ENCODE measurements at regions not wholly inside any gene's neighbourhood (a gene's known extent, or its start where the extent isn't known, plus 50 kb on each side); places are given as distances from the start of the nearest gene placed in this dataset.
"Not testable (repeated sequence)": the region's sequence is repeated elsewhere in the genome, so short reads cannot be mapped to it uniquely, and the experiment has no call there.

DNA sequence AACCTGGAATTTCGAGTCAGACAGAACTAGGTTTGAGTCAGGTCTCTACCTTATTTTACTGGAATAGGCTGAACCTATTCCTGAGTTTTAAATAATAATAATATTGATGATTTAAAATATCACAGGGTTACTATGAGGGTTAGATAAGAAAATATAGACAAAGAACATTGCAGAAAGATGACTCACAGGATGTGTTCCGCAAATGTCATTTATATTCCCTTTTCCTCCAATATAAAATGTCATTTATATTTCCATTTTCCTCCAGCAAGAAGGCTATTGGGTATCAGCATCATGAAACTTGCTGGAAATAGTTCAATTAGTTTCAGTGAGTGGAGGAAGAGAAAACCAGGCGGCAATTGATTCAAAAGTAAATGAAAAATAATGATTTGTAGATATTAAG lies 163.9 kb upstream of the RASSF8 start:
- no peak for DNase-seq (ENCODE audit: low spot score)

DNA sequence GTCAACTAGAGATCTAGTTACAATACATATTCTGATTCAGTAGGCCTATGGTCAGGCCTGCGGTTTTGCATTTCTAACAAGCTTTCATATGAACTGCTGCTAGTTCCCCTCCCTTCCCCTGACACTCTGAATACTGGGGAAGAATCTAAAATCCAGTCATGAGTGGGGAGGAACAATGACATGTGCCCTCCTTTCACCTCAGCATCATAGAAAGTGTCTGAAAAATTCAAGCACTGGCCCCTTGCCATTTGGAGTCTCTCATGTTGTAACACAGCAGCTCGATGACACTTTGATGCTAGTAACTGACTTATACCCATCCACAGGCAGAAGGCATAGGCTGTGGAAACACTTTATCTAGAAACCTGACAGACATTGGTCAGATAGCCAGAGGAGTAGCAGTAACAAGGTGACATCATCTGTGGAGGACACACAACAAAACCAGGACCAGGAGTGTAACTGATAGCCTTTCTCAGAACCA lies 161.9 kb upstream of the RASSF8 start:
- no peak for DNase-seq (ENCODE audit: low spot score)

DNA sequence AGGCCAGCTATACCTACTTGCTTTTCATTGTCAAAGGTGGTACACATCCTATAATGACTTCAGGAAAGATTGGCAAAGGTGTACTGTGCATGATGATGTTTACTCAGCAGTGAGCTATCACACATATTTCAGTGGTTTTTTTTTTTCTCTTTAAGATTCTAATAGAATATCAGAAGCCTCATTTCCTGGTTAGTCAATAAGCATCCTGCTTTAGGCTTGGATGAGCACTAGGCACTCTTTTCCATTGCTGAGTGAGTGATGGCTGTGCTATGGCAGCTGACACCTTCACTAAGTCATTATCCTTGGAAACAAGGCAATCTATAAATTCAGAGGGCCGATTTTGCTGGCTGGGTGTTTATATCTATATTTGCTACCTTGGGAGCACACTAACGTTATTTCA lies 161.1 kb upstream of the RASSF8 start:
- no peak for DNase-seq (ENCODE audit: low spot score)

DNA sequence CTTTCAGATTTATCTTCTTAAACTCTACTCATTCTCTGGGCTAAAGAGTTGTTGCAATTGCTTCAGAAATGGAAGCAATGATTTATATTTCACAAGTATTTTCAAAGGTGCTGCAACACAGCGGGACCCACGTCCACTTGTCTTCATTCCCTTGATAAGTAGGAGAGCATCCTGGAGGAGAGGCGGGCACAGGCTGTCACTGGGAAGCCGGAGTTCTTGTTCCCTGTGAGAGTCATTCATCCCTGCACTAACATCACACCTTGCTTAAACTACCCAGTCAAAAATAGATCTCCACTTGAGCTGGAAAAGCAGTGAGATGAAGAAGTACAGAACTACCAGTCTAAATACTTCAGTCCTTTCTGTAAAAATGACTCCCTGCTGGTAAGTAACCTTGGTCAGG lies 160.5 kb upstream of the RASSF8 start:
- DNase-seq (ENCODE audit: low spot score): no peak

GRCh38 chr12:25800101-25800500 lies 158.4 kb upstream of the RASSF8 start:
- no peak for DNase-seq (ENCODE audit: low spot score)

GRCh38 chr12:25801734-25802133 lies 156.7 kb upstream of the RASSF8 start:
- DNase-seq (ENCODE audit: low spot score): no peak

DNA sequence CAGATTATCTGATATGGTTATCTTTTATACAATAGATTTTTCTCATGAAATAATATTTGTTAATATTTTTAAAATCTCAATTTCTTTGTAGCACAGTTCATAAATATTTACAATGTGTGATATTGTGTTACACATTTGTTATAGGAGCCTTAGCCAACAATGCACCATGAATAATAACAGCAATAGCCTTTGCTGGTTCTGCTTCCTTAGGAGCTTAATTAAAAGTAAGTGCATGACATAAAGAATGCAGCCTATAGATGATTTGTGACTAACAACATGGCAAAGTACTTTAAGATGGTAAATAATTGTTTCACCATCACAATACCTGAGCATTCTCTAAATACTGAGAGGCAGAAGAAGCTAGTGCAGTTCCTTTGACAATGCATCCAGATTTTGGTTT lies 156.3 kb upstream of the RASSF8 start:
- no peak for DNase-seq (ENCODE audit: low spot score)

- DNase-seq (ENCODE audit: low spot score): not testable (repeated sequence)
Measured at GRCh38 chr12:25803029-25803664, 155.3 kb upstream of the RASSF8 start.

DNA sequence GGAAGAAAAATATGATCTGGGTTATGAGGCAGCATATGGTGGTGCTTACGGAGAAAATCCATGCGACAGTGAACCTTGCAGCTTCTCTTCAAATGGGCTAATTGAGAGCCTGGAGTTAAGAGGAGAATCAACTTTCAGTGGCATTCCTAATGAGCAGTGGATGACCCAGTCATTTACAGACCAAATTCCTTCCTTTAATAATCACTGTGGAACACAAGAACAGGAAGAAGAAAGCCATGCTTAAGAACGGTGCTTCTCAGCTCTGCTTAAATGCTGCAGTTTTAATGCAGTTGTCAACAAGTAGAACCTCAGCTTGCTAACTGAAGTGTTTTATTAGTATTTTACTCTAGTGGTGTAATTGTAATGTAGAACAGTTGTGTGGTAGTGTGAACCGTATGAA lies 154.2 kb upstream of the RASSF8 start:
- not testable (repeated sequence) for DNase-seq (ENCODE audit: low spot score)

DNA sequence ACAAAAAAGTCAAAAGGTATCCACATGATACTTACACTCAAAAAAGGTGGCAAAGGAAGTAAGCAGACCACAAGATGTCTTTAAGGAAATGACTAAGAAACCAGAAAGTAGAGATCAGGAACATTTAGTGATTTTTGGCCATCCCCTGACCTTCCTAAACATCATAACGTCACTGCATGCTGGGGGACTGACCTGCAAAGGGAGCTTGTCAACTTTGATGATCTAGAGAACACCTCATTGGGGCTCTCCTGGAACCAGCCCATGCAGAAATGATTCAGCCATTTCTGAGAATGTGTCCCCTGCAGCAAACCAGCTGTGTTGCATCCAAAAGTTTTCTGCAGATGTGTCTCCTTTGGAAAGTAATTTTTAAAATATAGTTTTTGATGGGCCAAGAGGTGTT lies 152.2 kb upstream of the RASSF8 start:
- DNase-seq (ENCODE audit: low spot score): no peak

GRCh38 chr12:25808604-25809003 lies 149.9 kb upstream of the RASSF8 start:
- DNase-seq (ENCODE audit: low spot score): no peak

DNA sequence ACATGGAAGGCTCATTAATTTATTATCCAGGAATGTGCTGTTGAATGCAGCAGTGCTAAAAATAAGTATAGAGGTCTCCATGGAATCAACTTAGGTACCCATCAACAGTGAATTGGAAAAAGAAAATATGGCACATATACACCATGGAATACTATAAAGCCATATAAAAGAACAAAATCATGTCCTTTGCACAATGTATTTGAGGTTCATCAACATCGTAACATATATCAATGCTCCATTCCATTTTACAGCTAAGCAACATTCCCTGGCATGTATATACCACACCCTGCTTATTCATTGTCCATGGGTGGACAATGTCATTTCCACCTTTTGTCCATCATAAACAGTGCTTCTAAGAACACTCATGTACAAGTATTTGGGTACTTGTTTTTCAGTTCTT lies 147.8 kb upstream of the RASSF8 start:
- no peak for DNase-seq (ENCODE audit: low spot score)

GRCh38 chr12:25811656-25812126 lies 146.8 kb upstream of the RASSF8 start:
- DNase-seq (ENCODE audit: low spot score): no peak

DNA sequence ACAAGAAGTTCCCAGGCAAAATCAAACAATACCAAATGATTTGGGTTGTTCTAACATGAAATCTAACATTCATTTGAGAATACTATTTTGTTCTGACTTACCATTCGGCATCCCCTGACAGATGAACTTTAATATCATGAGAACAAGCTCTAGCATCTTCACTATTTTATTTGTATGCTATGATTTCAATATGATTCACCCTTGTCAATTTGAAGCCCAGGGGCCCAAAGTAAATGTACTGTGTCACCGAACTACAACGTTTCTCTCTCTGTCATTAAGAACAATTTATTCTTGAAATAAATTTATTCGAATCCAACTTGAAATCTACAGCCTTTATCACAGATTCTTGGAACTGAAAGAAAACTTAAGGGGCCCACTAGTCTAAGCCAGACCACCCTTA lies 146.2 kb upstream of the RASSF8 start:
- DNase-seq (ENCODE audit: low spot score): no peak

GRCh38 chr12:25813843-25814242 lies 144.6 kb upstream of the RASSF8 start:
- no peak for DNase-seq (ENCODE audit: low spot score)

DNA sequence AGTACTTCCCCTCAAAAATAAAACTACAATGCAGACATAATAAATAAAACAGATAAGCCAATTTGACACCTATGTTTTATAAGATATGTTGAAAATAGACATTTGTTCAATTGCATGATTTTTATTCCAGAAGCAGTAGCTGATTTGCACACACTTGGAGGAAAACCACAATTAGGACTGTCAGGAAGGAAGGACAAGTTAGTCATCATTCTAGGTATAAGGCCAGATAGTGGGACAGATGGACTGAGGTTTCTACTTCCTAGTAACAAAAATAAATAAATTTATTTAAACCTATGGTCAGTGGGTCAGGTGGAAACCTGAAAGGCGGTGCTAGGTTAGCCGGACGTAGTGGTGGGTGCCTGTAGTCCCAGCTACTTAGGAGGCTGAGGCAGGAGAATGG lies 141.8 kb upstream of the RASSF8 start:
- no peak for DNase-seq (ENCODE audit: low spot score)

DNA sequence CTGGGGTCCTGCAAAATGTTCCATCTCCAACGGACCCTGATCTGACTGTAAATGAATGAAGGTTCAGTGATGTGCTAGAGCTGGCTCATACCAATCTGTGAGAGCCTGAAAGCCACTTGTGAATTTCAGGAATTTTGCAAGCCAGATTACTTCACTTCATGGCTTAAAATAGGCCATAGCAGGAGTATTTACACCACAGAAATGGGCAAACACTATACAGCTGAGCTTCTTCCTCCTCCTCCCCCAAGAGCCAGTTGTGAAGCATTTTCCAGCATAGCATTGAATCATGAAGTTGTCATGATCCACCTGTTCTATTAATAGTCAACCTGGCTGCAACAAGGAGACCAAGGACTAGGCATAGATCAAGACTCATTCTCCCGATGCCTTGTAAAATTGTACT lies 141.3 kb upstream of the RASSF8 start:
- no peak for DNase-seq (ENCODE audit: low spot score)

DNA sequence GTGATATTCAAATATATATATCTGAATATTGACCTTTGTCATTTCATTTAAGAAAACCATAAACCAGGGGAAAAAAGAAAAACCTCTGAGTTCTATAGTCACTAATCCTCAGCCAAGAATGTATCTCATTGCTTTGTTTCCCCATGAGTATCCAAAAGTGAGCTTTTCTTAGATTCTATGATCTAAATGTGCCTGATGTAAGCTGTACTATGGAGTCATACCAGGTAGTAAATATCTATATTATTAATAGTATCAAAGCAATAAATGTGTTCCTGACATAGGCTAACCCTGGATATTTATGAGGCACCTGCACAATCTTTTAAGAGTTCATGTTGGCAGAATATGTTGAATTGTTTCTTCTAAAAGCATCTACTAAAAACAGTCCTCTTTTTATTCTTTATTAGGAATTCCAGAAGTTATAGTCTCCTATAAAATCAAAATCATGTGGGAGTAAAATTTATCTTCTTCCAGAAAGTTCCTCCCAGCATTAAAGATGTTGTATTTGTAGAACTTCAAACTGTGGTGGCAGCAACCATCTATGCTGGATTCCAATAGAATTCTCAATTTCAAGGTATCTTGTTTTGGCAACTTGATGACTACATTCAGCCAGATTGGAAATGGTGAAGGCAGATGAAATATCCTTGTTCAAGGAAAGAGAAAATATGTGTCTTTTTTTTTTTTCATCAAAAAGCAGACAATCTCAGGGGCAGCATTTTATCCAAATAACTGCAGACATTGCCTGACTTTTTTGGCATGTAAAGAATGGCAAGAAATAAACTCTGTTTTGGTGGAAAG lies 139.7 kb upstream of the RASSF8 start:
- no peak for DNase-seq (ENCODE audit: low spot score)

DNA sequence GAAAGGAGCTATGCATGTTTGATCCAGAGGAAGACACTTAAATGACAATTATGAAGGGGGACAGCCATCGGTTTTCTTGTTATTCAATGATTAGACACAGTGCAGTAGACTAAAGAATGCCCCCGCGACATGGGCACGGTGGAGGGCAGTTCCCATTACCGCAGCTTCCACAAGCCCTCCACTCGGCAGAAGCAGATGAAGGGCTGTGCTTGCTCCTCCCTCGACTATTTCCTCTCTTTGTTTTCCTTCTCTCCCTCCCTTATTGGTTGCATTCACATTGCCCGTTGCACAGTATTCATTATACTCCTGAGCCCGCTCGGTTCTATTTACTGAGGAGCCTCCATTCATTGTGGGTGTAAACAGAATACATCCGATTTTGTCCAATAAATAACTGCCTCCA lies 138.8 kb upstream of the RASSF8 start:
- DNase-seq (ENCODE audit: low spot score): no peak

DNA sequence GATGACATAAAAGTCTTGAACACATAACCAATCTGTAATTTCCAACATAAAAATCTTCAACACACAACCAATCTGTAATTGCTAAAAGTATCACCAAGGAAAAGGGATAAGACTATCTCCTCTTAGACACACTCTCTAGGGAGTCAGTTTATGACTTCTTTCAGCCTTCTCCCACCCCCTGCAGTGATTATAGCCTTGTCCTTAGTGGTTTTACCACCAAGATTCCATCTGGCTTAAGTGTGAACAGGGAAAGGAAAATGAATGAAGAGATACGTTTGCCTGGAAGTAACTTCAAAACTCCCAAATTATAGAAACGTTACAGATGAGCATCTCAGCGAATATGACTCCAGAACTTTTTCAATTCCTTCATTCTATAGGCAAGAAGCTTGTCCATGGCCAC lies 136.2 kb upstream of the RASSF8 start:
- no peak for DNase-seq (ENCODE audit: low spot score)

DNA sequence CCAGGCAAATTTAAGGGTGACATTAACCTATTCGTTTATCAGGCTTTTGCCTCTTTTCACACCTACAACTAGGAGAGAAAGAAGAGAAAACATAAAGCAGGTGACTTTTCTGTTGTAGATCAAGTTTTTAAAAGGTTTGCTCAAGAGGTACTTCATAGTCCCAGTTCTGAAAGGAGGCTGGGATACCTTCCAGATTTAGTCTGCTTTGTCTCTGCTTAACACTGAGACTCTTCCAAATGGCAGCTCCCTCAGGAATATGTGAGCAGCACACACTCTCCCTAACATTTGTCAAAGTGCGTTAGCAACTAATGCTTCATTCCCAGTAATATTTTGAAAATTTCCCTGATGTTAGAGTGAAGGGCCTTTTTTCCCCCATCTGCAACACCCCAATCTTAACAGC lies 133.7 kb upstream of the RASSF8 start:
- DNase-seq (ENCODE audit: low spot score): no peak

DNA sequence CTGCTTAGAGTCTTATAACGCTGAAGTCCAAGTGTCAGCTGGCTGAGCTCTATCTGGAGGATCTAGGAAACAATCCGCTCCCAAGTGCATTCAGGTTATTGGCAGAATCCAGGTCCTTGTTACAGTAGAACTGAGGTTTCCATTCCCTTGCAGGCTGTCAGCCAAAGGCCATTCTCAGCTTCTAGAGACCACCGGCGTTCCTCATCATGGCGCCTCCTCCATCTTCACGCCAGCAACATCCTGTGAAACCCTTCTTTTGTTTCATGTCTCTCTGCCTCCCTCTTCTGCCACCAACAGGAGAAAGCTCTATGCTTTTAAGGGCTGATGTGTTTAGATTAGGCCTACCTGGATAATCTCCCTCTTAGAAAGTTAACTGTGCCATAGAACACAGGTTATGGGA lies 133.0 kb upstream of the RASSF8 start:
- no peak for DNase-seq (ENCODE audit: low spot score)

- no peak for DNase-seq (ENCODE audit: low spot score)
Measured at GRCh38 chr12:25827141-25827540, 131.3 kb upstream of the RASSF8 start.

GRCh38 chr12:25827747-25828146 lies 130.7 kb upstream of the RASSF8 start:
- no peak for DNase-seq (ENCODE audit: low spot score)

Measured in HuH-7.5 (cell line).